Osteoblast (primary cell): ENCODE measurements at regions not wholly inside any gene's neighbourhood (a gene's known extent, or its start where the extent isn't known, plus 50 kb on each side); places are given as distances from the start of the nearest gene placed in this dataset.

ENCODE experiments used
- DNase-seq: peaks from one replicate; pipeline ENCODE4 v3.0.0; 2011; ENCODE audit warnings: low spot score, mixed read lengths; ENCODE audit not compliant: insufficient read length; ENCODE audit errors: missing footprints
- H2AFZ ChIP-seq: 2 replicates; pipeline ENCODE4 v1.6.0; 2011; ENCODE audit warnings: mild to moderate bottlenecking, low read length
- H3K27ac ChIP-seq: 2 replicates; pipeline ENCODE4 v1.5.1; 2011; ENCODE audit warnings: mild to moderate bottlenecking, low read depth, low read length, moderate library complexity
- H3K27me3 ChIP-seq: 2 replicates; pipeline ENCODE4 v1.6.0; 2012; ENCODE audit warnings: mild to moderate bottlenecking, control low read depth, inconsistent platforms, low read length, moderate library complexity; ENCODE audit not compliant: insufficient read depth
- H3K36me3 ChIP-seq: 2 replicates; pipeline ENCODE4 v1.5.1; 2011; ENCODE audit warnings: mild to moderate bottlenecking, low read length, control low read depth, moderate library complexity; ENCODE audit not compliant: insufficient read depth
- H3K4me1 ChIP-seq: 2 replicates; pipeline ENCODE4 v1.5.1; 2011; ENCODE audit warnings: mild to moderate bottlenecking, low read length, control low read depth, moderate library complexity; ENCODE audit not compliant: insufficient read depth
- H3K4me2 ChIP-seq: 2 replicates; pipeline ENCODE4 v1.6.0; 2011; ENCODE audit warnings: mild to moderate bottlenecking, low read length; ENCODE audit not compliant: insufficient read depth
- H3K4me3 ChIP-seq: fragments of 200-600 bp; sonication (generic); 3 replicates; pipeline ENCODE4 v1.5.1; 2012; ENCODE audit warnings: mild to moderate bottlenecking, low read length, inconsistent platforms; ENCODE audit not compliant: insufficient read depth
- H3K79me2 ChIP-seq: 2 replicates; pipeline ENCODE4 v1.6.0; 2012; ENCODE audit warnings: mild to moderate bottlenecking, low read length, control low read depth, inconsistent platforms; ENCODE audit not compliant: insufficient read depth
- H3K9me3 ChIP-seq: 2 replicates; pipeline ENCODE4 v1.5.1; 2011; ENCODE audit warnings: low read depth, low read length, control low read depth
- H4K20me1 ChIP-seq: 2 replicates; pipeline ENCODE4 v1.6.0; 2012; ENCODE audit warnings: mild to moderate bottlenecking, low read length, control low read depth; ENCODE audit not compliant: insufficient read depth
- CTCF ChIP-seq: IDR thresholded peaks from 2 replicates; pipeline ENCODE4 v1.5.1; 2011; ENCODE audit warnings: mild to moderate bottlenecking, low read depth, low read length, moderate library complexity; ENCODE audit errors: extremely low read depth

- H3K27ac ChIP-seq = no peak overlapping the region
- H3K4me1 ChIP-seq = no peaks in the 10 kb centered on the region
- peaks cover 8% of the 10 kb centered on the region for H3K27me3 ChIP-seq
- no peaks in the 10 kb centered on the region for H4K20me1 ChIP-seq
- DNase-seq = no peak
- no peaks in the 10 kb centered on the region for H3K9me3 ChIP-seq
- H3K4me3 ChIP-seq = no peak overlapping the region
- no peak overlapping the region for H3K4me2 ChIP-seq
- H3K36me3 ChIP-seq = no peaks in the 10 kb centered on the region
- H3K79me2 ChIP-seq = no peaks in the 10 kb centered on the region
- no peak for TF ChIP-seq CTCF
- H2AFZ ChIP-seq = no peak overlapping the region
Observed at GRCh38 chr5:81883371-81883770, 88.5 kb upstream of the ATG10 start.

GRCh38 chr5:81881595-81881994 is 90.2 kb upstream of the ATG10 start:
- H2AFZ ChIP-seq = no peak overlapping the region
- H3K4me1 ChIP-seq = no peaks in the 10 kb centered on the region
- no peaks in the 10 kb centered on the region for H3K36me3 ChIP-seq
- no peaks in the 10 kb centered on the region for H3K79me2 ChIP-seq
- H4K20me1 ChIP-seq = no peaks in the 10 kb centered on the region
- H3K4me3 ChIP-seq = no peak overlapping the region
- no peak for DNase-seq
- no peaks in the 10 kb centered on the region for H3K9me3 ChIP-seq
- no peak overlapping the region for H3K27ac ChIP-seq
- H3K4me2 ChIP-seq = no peak overlapping the region
- H3K27me3 ChIP-seq = peaks cover 8% of the 10 kb centered on the region
- TF ChIP-seq CTCF = no peak

GRCh38 chr5:81879936-81880335 is 91.9 kb upstream of the ATG10 start:
- Histone ChIP-seq H3K4me3 (no peak overlapping the region), H3K36me3 (no peaks in the 10 kb centered on the region), H3K27ac (no peak overlapping the region), H3K9me3 (no peaks in the 10 kb centered on the region), H2AFZ (no peak overlapping the region), H3K79me2 (no peaks in the 10 kb centered on the region), H3K27me3 (peaks cover 8% of the 10 kb centered on the region), H3K4me1 (no peaks in the 10 kb centered on the region), H3K4me2 (no peak overlapping the region), H4K20me1 (no peaks in the 10 kb centered on the region)
- no peak for DNase-seq
- no peak for TF ChIP-seq CTCF

- Histone ChIP-seq H4K20me1 (no peaks in the 10 kb centered on the region), H3K4me1 (no peaks in the 10 kb centered on the region), H3K27me3 (peaks cover 8% of the 10 kb centered on the region), H3K27ac (no peak overlapping the region), H3K36me3 (no peaks in the 10 kb centered on the region), H3K9me3 (no peaks in the 10 kb centered on the region), H3K79me2 (no peaks in the 10 kb centered on the region), H2AFZ (no peak overlapping the region), H3K4me2 (no peak overlapping the region), H3K4me3 (no peak overlapping the region)
- TF ChIP-seq CTCF = no peak
- DNase-seq = no peak
Observed at GRCh38 chr5:81878333-81878732, 93.5 kb upstream of the ATG10 start.
